HG03469 (cell line): ENCODE measurements at regions not wholly inside any gene's neighbourhood (a gene's known extent, or its start where the extent isn't known, plus 50 kb on each side); places are given as distances from the start of the nearest gene placed in this dataset.
"Not testable (repeated sequence)": the region's sequence is repeated elsewhere in the genome, so short reads cannot be mapped to it uniquely, and the experiment has no call there.

Experiments used
- ATAC-seq: cut with Tn5 transposase; IDR thresholded peaks from one replicate; pipeline ENCODE4 v1.9.1; 2021; ENCODE audit warnings: mild to moderate bottlenecking, moderate library complexity, moderate number of reproducible peaks; ENCODE audit not compliant: unreplicated experiment

DNA sequence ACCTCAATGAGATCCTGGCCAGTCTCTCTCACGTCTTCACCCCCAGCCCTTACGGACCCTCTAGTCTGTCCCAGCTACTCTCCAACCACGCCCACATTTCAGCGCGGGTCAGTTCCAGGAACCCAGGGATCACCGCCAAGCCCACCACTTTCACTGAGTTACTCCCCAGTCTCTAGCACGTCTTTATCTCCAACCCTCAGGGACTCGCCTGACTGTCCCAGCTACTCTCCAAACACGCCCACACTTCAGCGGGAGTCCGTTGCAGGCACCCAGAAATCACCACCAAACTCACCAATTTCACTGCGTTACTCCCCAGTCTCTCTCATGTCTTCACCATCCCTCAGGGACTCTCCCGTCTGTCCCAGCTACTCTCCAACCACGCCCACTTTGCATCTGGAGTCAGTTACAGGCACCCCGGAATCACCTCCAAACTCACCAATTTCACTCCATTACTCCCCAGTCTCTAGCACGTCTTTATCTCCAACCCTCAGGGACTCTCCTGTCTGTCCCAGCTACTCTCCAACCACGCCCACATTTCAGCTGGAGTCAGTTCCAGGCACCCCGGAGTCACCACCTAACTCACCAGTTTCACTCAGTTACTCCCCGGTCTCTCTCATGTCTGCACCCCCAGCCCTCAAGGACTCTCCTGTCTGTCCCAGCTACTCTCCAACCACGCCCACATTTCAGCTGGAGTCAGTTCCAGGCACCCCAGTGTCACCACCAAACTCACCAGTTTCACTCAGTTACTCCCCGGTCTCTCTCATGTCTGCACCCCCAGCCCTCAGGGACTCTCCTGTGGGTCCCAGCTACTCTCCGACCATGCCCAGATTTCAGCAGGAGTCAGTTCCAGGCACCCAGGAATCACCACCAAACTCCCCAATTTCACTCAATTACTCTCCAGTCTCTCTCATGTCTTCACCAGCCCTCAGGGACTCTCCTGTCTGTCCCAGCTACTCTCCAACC is 336.8 kb downstream of the CWH43 start:
- ATAC-seq = not testable (repeated sequence)

DNA sequence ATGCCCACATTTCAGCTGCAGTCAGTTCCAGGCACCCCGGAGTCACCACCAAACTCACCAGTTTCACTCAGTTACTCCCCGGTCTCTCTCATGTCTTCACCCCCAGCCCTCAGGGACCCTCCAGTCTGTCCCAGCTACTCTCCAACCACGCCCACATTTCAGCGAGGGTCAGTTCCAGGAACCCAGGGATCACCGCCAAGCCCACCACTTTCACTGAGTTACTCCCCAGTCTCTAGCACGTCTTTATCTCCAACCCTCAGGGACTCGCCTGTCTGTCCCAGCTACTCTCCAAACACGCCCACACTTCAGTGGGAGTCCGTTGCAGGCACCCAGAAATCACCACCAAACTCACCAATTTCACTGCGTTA is 337.5 kb downstream of the CWH43 start:
- not testable (repeated sequence) for ATAC-seq
